Spleen (tissue), 11 donors: ENCODE measurements at regions not wholly inside any gene's neighbourhood (a gene's known extent, or its start where the extent isn't known, plus 50 kb on each side); places are given as distances from the start of the nearest gene placed in this dataset.

Experiments
- DNase-seq: peaks from one replicate; pipeline ENCODE4 v3.0.0-alpha.2; 2020
- H3K27ac ChIP-seq, 8 donors: fragments of 200-600 bp; sonication (generic) in 7 of 8; 1 replicate in 4 of 8; 2 replicates in 4 of 8; pipeline versions ENCODE4 v1.5.0 to v1.8.0; 2016 to 2021; ENCODE audit warnings: inconsistent platforms in 4 of 8, mild to moderate bottlenecking in 4 of 8, moderate library complexity in 1 of 8
- H3K27me3 ChIP-seq, 7 donors: fragments of 200-600 bp; sonication (generic) in 6 of 7; replicated peaks in 1 of 7; 1 replicate in 4 of 7; 2 replicates in 3 of 7; pipeline versions ENCODE4 v1.5.0 to v1.8.0; 2016 to 2021; ENCODE audit warnings: inconsistent platforms in 3 of 7, mild to moderate bottlenecking in 1 of 7
- H3K36me3 ChIP-seq, 6 donors: fragments of 200-600 bp; sonication (generic) in 5 of 6; 1 replicate in 4 of 6; 2 replicates in 2 of 6; pipeline versions ENCODE4 v1.5.0 to v1.8.0; 2016 to 2021; ENCODE audit warnings: inconsistent platforms in 2 of 6
- H3K4me1 ChIP-seq, 6 donors: fragments of 200-600 bp; sonication (generic) in 5 of 6; 1 replicate in 3 of 6; 2 replicates in 3 of 6; pipeline versions ENCODE4 v1.5.0 to v1.8.0; 2016 to 2021; ENCODE audit warnings: inconsistent platforms in 3 of 6
- H3K4me3 ChIP-seq, 8 donors: fragments of 200-600 bp; sonication (generic) in 7 of 8; 1 replicate in 4 of 8; 2 replicates in 4 of 8; pipeline versions ENCODE4 v1.5.0 to v1.8.0; 2016 to 2021; ENCODE audit warnings: inconsistent platforms in 4 of 8, mild to moderate bottlenecking in 4 of 8, moderate library complexity in 2 of 8
- H3K9me3 ChIP-seq, 8 donors: fragments of 200-600 bp; sonication (generic) in 7 of 8; 1 replicate in 4 of 8; 2 replicates in 4 of 8; pipeline versions ENCODE4 v1.5.0 to v1.8.0; 2016 to 2021; ENCODE audit warnings: inconsistent platforms in 4 of 8
- POLR2A ChIP-seq, 3 donors: fragments of 450-650 bp; IDR thresholded peaks; one replicate each; pipeline ENCODE4 v1.5.1; 2017; ENCODE audit warnings: antibody characterized with exemption in 3 of 3, mild to moderate bottlenecking in 1 of 3
- POLR2AphosphoS5 ChIP-seq, 3 donors: sonication (generic); formaldehyde crosslinking; IDR thresholded peaks; one replicate each; pipeline ENCODE4 v1.5.1; 2017; ENCODE audit warnings: antibody characterized with exemption in 3 of 3
- WGBS, 5 donors: extraction: QIAGEN DNeasy Blood & Tissue Kit in 3 of 5; methylation state at CpG; one replicate each; pipeline versions ENCODE4 v1.1.5 to v1.1.7; 2013 to 2018; 5-methylcytosine and 5-hydroxymethylcytosine counted together
- intact Hi-C: fragments of 100-400 bp; cut with DNase I; formaldehyde crosslinking; loops from one replicate; pipeline ENCODE4 v1.15.0; 2023; ENCODE audit warnings: low total_unique reads
- TF ChIP-seq, protein P1 (sequence below), 11 experiments: fragments of 200-600 bp in 7 of 11; fragments of 450-650 bp in 4 of 11; sonication (generic) in 4 of 11; IDR thresholded peaks in 8 of 11; conservative IDR thresholded peaks in 3 of 11; 1 replicate in 7 of 11; 2 replicates in 4 of 11; pipeline versions ENCODE4 v1.4.0 to v1.8.0; 2016 to 2021; ENCODE audit warnings: antibody characterized with exemption in 11 of 11, inconsistent platforms in 4 of 11, mild to moderate bottlenecking in 1 of 11
- donor health status: healthy with polysubstance abuse.
- donor health status: DM: no; HTN: no; CAD: no; lungs with moderate emphysema.
- donor health status: DM: no; HTN: no; CAD: no.
- donor health status: Bipolar disorder and iron deficiency.
- donor health status: healthy.
- donor health status: DM: no; HTN: no; CAD: no.
- donor health status: DM: yes; HTN: yes; CAD: no.

DNA sequence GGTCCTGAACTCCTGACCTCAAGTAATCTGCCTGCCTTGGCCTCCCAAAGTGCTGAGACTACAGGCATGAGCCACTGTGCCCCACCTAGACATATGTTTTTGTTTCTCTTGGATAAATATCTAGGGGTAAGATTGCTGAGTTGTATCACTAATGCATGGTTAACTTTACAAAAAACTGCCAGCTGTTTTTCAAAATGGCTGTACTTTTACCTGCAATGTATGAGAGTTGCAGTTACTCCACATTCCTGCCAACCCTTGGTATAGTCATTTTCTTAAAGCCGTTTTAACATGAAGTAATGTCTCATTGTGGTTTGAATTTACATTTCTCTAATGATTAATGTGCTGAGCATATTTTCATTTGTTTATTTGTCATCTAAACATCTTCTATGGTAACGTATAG lies 289.7 kb downstream of the UTRN start:
- no peak for DNase-seq
- TF ChIP-seq POLR2A (IDR thresholded peaks at IDR 0.05) (no peak), POLR2AphosphoS5 (IDR thresholded peaks at IDR 0.05) (no peak)
- TF ChIP-seq, protein P1, sequence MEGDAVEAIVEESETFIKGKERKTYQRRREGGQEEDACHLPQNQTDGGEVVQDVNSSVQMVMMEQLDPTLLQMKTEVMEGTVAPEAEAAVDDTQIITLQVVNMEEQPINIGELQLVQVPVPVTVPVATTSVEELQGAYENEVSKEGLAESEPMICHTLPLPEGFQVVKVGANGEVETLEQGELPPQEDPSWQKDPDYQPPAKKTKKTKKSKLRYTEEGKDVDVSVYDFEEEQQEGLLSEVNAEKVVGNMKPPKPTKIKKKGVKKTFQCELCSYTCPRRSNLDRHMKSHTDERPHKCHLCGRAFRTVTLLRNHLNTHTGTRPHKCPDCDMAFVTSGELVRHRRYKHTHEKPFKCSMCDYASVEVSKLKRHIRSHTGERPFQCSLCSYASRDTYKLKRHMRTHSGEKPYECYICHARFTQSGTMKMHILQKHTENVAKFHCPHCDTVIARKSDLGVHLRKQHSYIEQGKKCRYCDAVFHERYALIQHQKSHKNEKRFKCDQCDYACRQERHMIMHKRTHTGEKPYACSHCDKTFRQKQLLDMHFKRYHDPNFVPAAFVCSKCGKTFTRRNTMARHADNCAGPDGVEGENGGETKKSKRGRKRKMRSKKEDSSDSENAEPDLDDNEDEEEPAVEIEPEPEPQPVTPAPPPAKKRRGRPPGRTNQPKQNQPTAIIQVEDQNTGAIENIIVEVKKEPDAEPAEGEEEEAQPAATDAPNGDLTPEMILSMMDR (IDR thresholded peaks at IDR 0.05 in 8 of 11, conservative IDR thresholded peaks at IDR 0.05 in 3 of 11) = no peak
- Histone ChIP-seq H3K27me3 (no peaks in the 10 kb centered on the region), H3K9me3 (peaks cover 0 to 10% (median 0%) of the 10 kb centered on the region in 8 donors), H3K36me3 (peaks cover 0 to 88% (median 35%) of the 10 kb centered on the region in 6 donors), H3K4me3 (no peak overlapping the region), H3K4me1 (no peaks in the 10 kb centered on the region), H3K27ac (no peak overlapping the region)
- WGBS, 5 donors = 66 to 90% (median 88%) methylated on average over 2 of the region's 2 CpGs
- intact Hi-C loops = no loop called here

- Histone ChIP-seq H3K27me3 (no peaks in the 10 kb centered on the region), H3K27ac (no peak overlapping the region), H3K4me3 (no peak overlapping the region), H3K36me3 (peaks cover 0 to 88% (median 32%) of the 10 kb centered on the region in 6 donors), H3K4me1 (no peaks in the 10 kb centered on the region), H3K9me3 (peaks cover 0 to 10% (median 0%) of the 10 kb centered on the region in 8 donors)
- no peak for DNase-seq
- intact Hi-C loops = no loop called here
- TF ChIP-seq, protein P1 (IDR thresholded peaks at IDR 0.05 in 8 of 11, conservative IDR thresholded peaks at IDR 0.05 in 3 of 11) = no peak
- TF ChIP-seq POLR2AphosphoS5 (IDR thresholded peaks at IDR 0.05) (no peak), POLR2A (IDR thresholded peaks at IDR 0.05) (no peak)
- WGBS, 5 donors = 84 to 94% (median 86%) methylated on average over 3 of the region's 3 CpGs
Measured at GRCh38 chr6:144575327-144575726, 290.2 kb downstream of the UTRN start.

DNA sequence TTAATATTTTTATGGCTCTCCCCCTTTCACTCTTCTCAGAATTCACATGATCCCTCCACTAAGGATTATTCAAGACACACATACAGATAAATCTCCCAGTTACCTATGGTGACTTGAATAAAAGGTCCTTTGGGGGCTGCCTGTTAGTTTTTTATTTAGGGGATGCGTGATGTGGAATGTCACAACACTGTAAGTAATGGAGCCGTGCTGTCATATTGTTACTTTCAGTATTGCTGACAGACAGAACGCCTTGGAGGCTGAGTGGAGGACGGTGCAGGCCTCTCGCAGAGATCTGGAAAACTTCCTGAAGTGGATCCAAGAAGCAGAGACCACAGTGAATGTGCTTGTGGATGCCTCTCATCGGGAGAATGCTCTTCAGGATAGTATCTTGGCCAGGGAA lies 291.7 kb downstream of the UTRN start:
- peaks cover 0 to 7% (median 0%) of the 10 kb centered on the region in 8 donors for H3K9me3 ChIP-seq
- H3K4me1 ChIP-seq = peaks cover under 1 to 7% (median 3%) of the 10 kb centered on the region in 6 donors
- TF ChIP-seq, protein P1 (IDR thresholded peaks at IDR 0.05 in 8 of 11, conservative IDR thresholded peaks at IDR 0.05 in 3 of 11) = no peak
- TF ChIP-seq POLR2A (IDR thresholded peaks at IDR 0.05) = no peak
- no peak for TF ChIP-seq POLR2AphosphoS5 (IDR thresholded peaks at IDR 0.05)
- no peak for DNase-seq
- H3K36me3 ChIP-seq = peaks cover 0 to 84% (median 32%) of the 10 kb centered on the region in 6 donors
- intact Hi-C loops = no loop called here
- H3K4me3 ChIP-seq = no peak overlapping the region
- 81 to 93% (median 90%) methylated on average over 6 of the region's 6 CpGs for WGBS, 5 donors
- H3K27me3 ChIP-seq = no peaks in the 10 kb centered on the region
- no peak overlapping the region for H3K27ac ChIP-seq

DNA sequence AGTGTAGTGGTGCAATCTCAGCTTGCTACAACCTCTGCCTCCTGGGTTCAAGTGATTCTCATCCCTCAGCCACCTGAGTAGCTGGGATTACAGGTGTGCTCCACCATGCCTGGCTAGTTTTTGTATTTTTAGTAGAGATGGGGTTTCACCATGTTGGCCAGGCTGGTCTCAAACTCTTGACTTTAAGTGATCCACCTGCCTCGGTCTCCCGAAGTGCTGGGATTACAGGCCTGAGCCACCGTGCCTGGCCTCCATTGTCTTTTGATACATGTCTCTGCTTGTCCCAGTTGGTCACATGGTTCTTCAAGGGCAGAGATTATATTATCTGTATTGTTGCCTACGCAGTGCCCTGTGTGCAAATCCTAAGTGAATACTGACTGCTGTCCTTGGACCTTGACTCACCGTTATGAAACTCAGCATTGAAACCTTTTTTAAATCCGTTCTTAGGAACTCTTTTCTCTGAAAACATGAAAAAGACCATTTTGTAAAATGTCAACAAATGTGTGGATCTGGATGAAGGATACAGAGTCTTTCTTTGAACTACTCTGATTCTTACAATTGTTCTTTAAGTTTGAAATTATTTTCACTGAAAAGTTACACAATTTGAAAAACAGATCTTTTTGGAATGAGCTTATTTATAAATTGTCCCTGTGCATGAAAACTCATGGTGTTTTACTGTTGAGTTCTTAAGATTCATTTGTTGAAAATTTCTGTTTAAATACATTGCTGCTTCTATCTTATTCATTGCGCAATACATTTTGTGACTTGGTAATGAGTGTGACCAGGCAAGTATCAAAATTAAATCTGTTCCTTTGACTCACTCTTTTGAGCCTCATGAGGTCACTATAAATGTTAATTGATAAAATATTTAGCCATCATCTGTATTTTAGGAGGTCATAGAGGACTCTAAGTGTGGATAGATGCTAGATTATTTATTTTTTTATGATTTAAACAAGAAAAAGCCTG lies 293.5 kb downstream of the UTRN start:
- Histone ChIP-seq H3K27ac (no peak overlapping the region), H3K9me3 (no peaks in the 10 kb centered on the region), H3K4me3 (no peak overlapping the region), H3K4me1 (peaks cover 16 to 25% (median 20%) of the 10 kb centered on the region in 6 donors), H3K36me3 (peaks cover 0 to 68% (median 29%) of the 10 kb centered on the region in 6 donors), H3K27me3 (no peaks in the 10 kb centered on the region)
- TF ChIP-seq, protein P1 (IDR thresholded peaks at IDR 0.05 in 8 of 11, conservative IDR thresholded peaks at IDR 0.05 in 3 of 11) = no peak
- TF ChIP-seq POLR2AphosphoS5 (IDR thresholded peaks at IDR 0.05) (no peak), POLR2A (IDR thresholded peaks at IDR 0.05) (no peak)
- intact Hi-C loops = no loop called here
- 90 to 94% (median 93%) methylated on average over 7 of the region's 7 CpGs for WGBS, 5 donors
- DNase-seq = no peak
